DOHH2 (cell line): ENCODE measurements at regions not wholly inside any gene's neighbourhood (a gene's known extent, or its start where the extent isn't known, plus 50 kb on each side); places are given as distances from the start of the nearest gene placed in this dataset.

Experiments
- H3F3A ChIP-seq: fragments of 200-600 bp; sonication (generic), shearing (Covaris generic); 2 replicates; pipeline ENCODE4 v1.6.0; 2016; ENCODE audit warnings: antibody characterized with exemption, mild to moderate bottlenecking; ENCODE audit not compliant: control insufficient read depth, insufficient read depth
- H3K27ac ChIP-seq: fragments of 200-600 bp; sonication (generic); 2 replicates; pipeline ENCODE4 v1.5.1; 2014; ENCODE audit warnings: low read depth, mild to moderate bottlenecking, low read length, moderate library complexity
- H3K27me3 ChIP-seq: fragments of 200-600 bp; sonication (generic); 2 replicates; pipeline ENCODE4 v1.6.1; 2014; ENCODE audit warnings: mild to moderate bottlenecking, low read length, mixed read lengths; ENCODE audit not compliant: control insufficient read depth
- H3K36me3 ChIP-seq: fragments of 200-600 bp; sonication (generic); 2 replicates; pipeline ENCODE4 v1.6.1; 2014; ENCODE audit warnings: mild to moderate bottlenecking, low read length, moderate library complexity, mixed read lengths; ENCODE audit not compliant: control insufficient read depth
- H3K4me1 ChIP-seq: fragments of 200-600 bp; sonication (generic); 2 replicates; pipeline ENCODE4 v1.6.1; 2014; ENCODE audit warnings: mild to moderate bottlenecking, low read length, mixed read lengths; ENCODE audit not compliant: control insufficient read depth
- H3K4me2 ChIP-seq: fragments of 200-600 bp; sonication (generic); 2 replicates; pipeline ENCODE4 v1.6.0; 2014; ENCODE audit warnings: mild to moderate bottlenecking, low read length, moderate library complexity
- H3K4me3 ChIP-seq: fragments of 200-600 bp; sonication (generic); 2 replicates; pipeline ENCODE4 v1.5.1; 2014; ENCODE audit warnings: mild to moderate bottlenecking, low read length, mixed read lengths
- H3K79me2 ChIP-seq: fragments of 200-600 bp; sonication (generic); 2 replicates; pipeline ENCODE4 v1.6.1; 2014; ENCODE audit warnings: mild to moderate bottlenecking, low read length, mixed read lengths; ENCODE audit not compliant: control insufficient read depth
- H3K9me2 ChIP-seq: fragments of 200-600 bp; sonication (generic); replicated peaks from 2 replicates; pipeline ENCODE4 v1.6.1; 2014; ENCODE audit warnings: mild to moderate bottlenecking, low read length, mixed read lengths; ENCODE audit not compliant: control insufficient read depth
- H3K9me3 ChIP-seq: fragments of 200-600 bp; sonication (generic); 2 replicates; pipeline ENCODE4 v1.6.1; 2014; ENCODE audit warnings: antibody characterized with exemption, low read length, mixed read lengths; ENCODE audit not compliant: control insufficient read depth, insufficient read depth
- H4K20me1 ChIP-seq: fragments of 200-600 bp; sonication (generic); 2 replicates; pipeline ENCODE4 v1.6.0; 2014; ENCODE audit warnings: low read depth, mild to moderate bottlenecking, antibody characterized with exemption, low read length, moderate library complexity; ENCODE audit not compliant: control insufficient read depth, insufficient read depth
- EZH2phosphoT487 ChIP-seq: fragments of 200-600 bp; sonication (generic); IDR thresholded peaks from 2 replicates; pipeline ENCODE4 v1.6.1; 2017; ENCODE audit warnings: borderline replicate concordance, mild to moderate bottlenecking, antibody characterized with exemption, low read length, moderate library complexity, mixed read lengths
- TF ChIP-seq, protein P1 (sequence below): fragments of 200-600 bp; sonication (generic); IDR thresholded peaks from one replicate; pipeline ENCODE4 v1.5.1; 2014; ENCODE audit warnings: antibody characterized with exemption, mild to moderate bottlenecking, low read depth, low read length; ENCODE audit not compliant: poor library complexity, severe bottlenecking

- no peak overlapping the region for H3K27ac ChIP-seq
- no peaks in the 10 kb centered on the region for H4K20me1 ChIP-seq
- no peaks in the 10 kb centered on the region for H3K79me2 ChIP-seq
- no peak for TF ChIP-seq EZH2phosphoT487
- TF ChIP-seq, protein P1, sequence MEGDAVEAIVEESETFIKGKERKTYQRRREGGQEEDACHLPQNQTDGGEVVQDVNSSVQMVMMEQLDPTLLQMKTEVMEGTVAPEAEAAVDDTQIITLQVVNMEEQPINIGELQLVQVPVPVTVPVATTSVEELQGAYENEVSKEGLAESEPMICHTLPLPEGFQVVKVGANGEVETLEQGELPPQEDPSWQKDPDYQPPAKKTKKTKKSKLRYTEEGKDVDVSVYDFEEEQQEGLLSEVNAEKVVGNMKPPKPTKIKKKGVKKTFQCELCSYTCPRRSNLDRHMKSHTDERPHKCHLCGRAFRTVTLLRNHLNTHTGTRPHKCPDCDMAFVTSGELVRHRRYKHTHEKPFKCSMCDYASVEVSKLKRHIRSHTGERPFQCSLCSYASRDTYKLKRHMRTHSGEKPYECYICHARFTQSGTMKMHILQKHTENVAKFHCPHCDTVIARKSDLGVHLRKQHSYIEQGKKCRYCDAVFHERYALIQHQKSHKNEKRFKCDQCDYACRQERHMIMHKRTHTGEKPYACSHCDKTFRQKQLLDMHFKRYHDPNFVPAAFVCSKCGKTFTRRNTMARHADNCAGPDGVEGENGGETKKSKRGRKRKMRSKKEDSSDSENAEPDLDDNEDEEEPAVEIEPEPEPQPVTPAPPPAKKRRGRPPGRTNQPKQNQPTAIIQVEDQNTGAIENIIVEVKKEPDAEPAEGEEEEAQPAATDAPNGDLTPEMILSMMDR = no peak
- no peaks in the 10 kb centered on the region for H3K9me3 ChIP-seq
- H3F3A ChIP-seq = peaks cover 11% of the 10 kb centered on the region
- peaks cover 30% of the 10 kb centered on the region for H3K27me3 ChIP-seq
- peak overlapping the region; percentile 64 for H3K4me2 ChIP-seq
- H3K4me3 ChIP-seq = no peak overlapping the region
- H3K9me2 ChIP-seq = no peaks in the 10 kb centered on the region
- H3K4me1 ChIP-seq = peaks cover 44% of the 10 kb centered on the region
- no peaks in the 10 kb centered on the region for H3K36me3 ChIP-seq
These were observed 102.1 kb downstream of the ZNF281 start for GRCh38 chr1:200307755-200308066.

GRCh38 chr1:200306944-200307754, 102.7 kb downstream of the ZNF281 start:
- no peak for TF ChIP-seq EZH2phosphoT487
- TF ChIP-seq, protein P1 = peak; percentile 88
- Histone ChIP-seq H3K9me2 (no peaks in the 10 kb centered on the region), H3K4me3 (peak overlapping the region; percentile 60), H3K79me2 (no peaks in the 10 kb centered on the region), H4K20me1 (no peaks in the 10 kb centered on the region), H3K36me3 (no peaks in the 10 kb centered on the region), H3K27ac (peak overlapping the region; percentile 33), H3K4me1 (peaks cover 50% of the 10 kb centered on the region), H3K9me3 (no peaks in the 10 kb centered on the region), H3K4me2 (peak overlapping the region; percentile 64), H3F3A (peaks cover 11% of the 10 kb centered on the region), H3K27me3 (peaks cover 34% of the 10 kb centered on the region)

DNA sequence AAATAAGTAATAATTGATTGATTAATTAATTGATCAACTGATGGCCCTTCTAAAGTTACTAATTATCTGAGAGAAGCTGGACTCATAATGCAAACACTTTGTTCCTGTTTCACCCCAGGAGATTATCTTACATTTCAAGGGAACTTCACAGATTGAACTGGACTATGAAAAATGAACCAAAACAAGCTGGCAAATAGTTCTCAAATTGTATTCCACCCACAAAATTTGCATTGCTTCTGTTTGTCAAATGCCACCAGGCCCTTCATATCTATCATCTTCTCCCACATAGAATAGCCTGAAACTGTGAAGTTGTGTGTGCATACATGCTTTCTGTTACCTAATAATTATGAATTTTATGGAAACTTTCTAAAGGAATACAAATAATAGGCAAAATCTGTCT, 104.0 kb downstream of the ZNF281 start:
- TF ChIP-seq, protein P1 = no peak
- TF ChIP-seq EZH2phosphoT487 = no peak
- Histone ChIP-seq H3K4me2 (peak overlapping the region; percentile 64), H3F3A (peaks cover 11% of the 10 kb centered on the region), H3K36me3 (no peaks in the 10 kb centered on the region), H3K9me2 (no peaks in the 10 kb centered on the region), H3K4me3 (peak overlapping the region; percentile 60), H3K27me3 (peaks cover 45% of the 10 kb centered on the region), H4K20me1 (no peaks in the 10 kb centered on the region), H3K27ac (peak overlapping the region; percentile 33; the same call in 1 of the 2 replicates), H3K9me3 (no peaks in the 10 kb centered on the region), H3K79me2 (no peaks in the 10 kb centered on the region), H3K4me1 (peaks cover 56% of the 10 kb centered on the region)
